SK-N-SH (cell line): ENCODE measurements at regions not wholly inside any gene's neighbourhood (a gene's known extent, or its start where the extent isn't known, plus 50 kb on each side); places are given as distances from the start of the nearest gene placed in this dataset.

Experiments
- CHD2 ChIP-seq: fragments of 150-350 bp; IDR thresholded peaks from 2 replicates; pipeline ENCODE4 v1.6.1; 2018; ENCODE audit warnings: low read length; ENCODE audit not compliant: partially characterized antibody
- CTCF ChIP-seq: fragments of 200-600 bp; sonication (generic); IDR thresholded peaks from 2 replicates; pipeline ENCODE4 v1.6.1; 2017; ENCODE audit warnings: antibody characterized with exemption, mild to moderate bottlenecking, moderate library complexity
- EZH2phosphoT487 ChIP-seq: fragments of 200-600 bp; sonication (generic); IDR thresholded peaks from 2 replicates; pipeline ENCODE4 v1.6.1; 2017; ENCODE audit warnings: low read depth, mixed run types, mild to moderate bottlenecking, antibody characterized with exemption, moderate library complexity, borderline replicate concordance
- MAX ChIP-seq: IDR thresholded peaks from 2 replicates; pipeline ENCODE4 v1.4.0; 2012; ENCODE audit warnings: low read depth
- POLR2AphosphoS5 ChIP-seq: IDR thresholded peaks from 2 replicates; pipeline ENCODE4 v1.6.1; 2012; ENCODE audit warnings: low read depth, low read length
- RCOR1 ChIP-seq: fragments of 150-350 bp; IDR thresholded peaks from 2 replicates; pipeline ENCODE4 v1.6.1; 2017; ENCODE audit warnings: antibody characterized with exemption, low read length
- USF2 ChIP-seq: fragments of 150-350 bp; IDR thresholded peaks from 2 replicates; pipeline ENCODE4 v1.6.1; 2017; ENCODE audit warnings: antibody characterized with exemption, low read length, low read depth, borderline replicate concordance

- TF ChIP-seq CTCF (no peak), MAX (no peak), POLR2AphosphoS5 (no peak), EZH2phosphoT487 (no peak), CHD2 (no peak), USF2 (no peak), RCOR1 (no peak)
Observed at GRCh38 chr10:124259139-124259825, 159.4 kb downstream of the OAT start.
